GM19452 (cell line): ENCODE measurements at regions not wholly inside any gene's neighbourhood (a gene's known extent, or its start where the extent isn't known, plus 50 kb on each side); places are given as distances from the start of the nearest gene placed in this dataset.
"Not testable (repeated sequence)": the region's sequence is repeated elsewhere in the genome, so short reads cannot be mapped to it uniquely, and the experiment has no call there.

Experiments
- ATAC-seq: cut with Tn5 transposase; IDR thresholded peaks from one replicate; pipeline ENCODE4 v1.9.1; 2021; ENCODE audit not compliant: unreplicated experiment

DNA sequence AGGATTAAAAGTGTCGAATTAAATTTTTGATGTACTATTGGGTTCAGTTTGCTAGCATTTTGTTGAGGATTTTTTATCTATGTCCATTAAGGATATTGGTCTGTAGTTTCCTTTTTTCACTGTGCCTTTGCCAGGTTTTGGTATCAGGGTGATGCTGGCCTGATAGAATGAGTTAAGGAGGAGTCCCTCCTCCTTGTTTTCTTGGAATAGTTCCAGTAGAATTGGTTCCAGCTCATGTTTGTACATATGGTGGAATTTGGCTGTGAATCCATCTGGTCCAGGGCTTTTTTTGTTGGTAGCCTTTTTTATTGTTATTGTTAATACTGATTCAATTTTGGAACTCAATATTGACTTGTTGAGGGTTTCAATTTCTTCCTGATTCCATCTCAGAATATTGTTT is 141.8 kb downstream of the SIM1 start:
- no peak for ATAC-seq

DNA sequence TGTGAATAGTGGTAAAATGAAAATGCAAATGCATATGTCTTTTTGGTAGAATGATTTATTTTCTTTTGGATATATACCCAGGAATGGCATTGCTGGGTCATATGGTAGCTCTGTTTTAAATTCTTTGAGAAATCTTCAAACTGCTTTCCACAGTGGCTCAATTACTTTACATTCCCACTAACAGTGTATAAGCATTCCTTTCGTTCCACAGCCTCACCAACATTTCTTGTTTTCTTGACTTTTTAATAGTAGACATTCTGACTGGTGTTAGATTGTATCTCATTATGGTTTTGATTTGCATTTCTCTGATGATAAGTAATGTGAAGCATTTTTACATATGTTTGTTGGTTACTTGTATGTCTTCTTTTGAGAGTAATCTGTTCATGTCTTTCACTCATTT is 144.0 kb downstream of the SIM1 start:
- ATAC-seq = no peak

DNA sequence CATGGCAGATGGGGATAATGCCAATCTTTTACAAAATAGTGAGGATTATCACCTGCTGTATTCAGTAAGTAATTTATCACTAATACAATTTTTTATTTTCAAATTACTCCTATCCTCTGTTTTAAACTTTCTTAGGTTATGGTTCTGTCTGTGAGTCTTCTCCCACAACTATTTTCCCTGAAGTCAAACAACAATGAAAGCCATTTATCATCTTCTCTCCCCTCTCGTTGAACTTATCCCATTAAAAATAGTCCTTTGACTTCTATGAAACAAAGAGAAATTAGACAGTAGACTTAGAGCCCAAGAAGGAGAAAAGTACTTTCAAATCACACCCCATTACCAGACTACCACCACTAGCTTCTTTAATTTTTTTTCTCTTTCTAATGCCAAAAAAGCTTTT is 147.7 kb downstream of the SIM1 start:
- no peak for ATAC-seq

DNA sequence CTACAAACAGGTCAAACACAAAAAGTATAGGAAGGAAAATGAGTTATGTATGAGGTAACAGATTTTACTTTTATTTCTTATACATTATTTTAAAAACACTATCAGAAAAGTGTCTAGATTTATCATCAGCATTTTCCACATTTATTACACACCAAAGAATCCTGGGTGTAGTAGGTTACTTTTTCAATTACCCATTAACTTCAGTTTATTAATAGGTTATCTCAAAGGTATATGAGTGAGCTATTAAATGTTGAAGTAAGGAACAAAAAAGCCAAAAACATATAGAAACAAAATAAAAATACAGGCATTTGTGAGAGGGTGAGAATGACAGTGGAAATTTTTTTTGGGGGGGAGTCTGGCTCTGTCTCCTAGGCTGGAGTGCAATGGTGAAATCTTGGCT is 150.5 kb downstream of the SIM1 start:
- ATAC-seq = no peak

DNA sequence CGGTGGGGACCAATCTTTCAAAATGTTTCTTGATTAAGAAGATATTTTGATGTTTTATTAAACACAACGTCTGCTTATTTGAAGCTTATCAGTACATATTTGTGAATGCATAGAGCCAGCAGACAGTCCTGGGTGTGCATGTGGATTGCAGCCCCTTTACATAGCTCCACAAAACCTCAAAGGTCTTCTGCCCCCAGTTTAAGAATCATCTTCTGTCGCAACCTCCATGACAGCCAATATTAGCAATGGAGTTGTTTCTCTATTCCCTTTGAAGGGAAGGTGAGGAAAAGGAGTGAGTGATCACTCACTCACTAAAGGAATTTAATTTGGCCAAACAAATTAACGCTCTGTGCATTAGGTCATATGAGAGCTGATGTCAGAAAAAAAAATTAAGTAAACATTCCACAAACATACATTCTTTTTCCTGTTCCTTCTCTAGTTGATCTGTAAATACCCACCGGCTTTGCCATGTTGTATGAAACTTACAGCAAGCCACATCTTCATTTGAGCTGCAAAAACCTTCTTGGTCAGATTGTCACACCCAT is 152.9 kb downstream of the SIM1 start:
- ATAC-seq = no peak

DNA sequence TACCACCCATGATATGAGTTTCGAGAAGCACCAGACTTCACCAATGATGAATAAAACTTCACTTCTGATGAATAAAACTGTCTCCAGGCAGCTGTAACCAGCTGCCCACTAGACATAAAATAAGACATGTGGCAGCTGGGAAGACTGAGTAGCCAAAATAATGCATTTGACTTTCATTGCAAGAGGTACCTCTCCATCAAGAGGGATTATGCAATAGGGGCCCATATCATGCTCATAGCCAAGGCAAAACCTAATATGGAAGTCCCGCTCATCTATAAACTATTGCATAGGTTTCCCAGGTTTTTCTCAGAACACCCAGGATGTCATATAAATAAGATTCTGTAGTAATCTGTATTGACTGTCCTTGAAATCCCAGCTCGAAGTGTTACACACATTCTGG is 155.5 kb downstream of the SIM1 start:
- no peak for ATAC-seq

DNA sequence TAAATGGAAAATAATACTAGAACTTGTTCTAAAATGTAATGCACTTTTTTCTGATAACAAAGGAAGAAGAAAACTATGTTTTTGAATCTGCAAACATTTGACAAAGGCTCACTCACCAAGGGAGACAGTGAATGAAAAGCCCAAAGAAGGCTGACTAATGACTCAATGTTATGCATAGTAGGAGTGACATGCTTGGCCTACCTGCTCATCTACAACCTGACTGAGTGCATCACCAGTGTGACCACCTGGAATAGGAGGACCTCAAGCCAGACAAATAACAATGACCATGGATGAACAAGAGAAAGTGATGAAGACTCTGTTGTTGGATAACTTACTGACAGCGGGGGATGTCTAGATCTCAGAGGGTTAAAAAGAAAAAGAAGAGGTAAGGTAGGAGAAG is 157.2 kb downstream of the SIM1 start:
- no peak for ATAC-seq

DNA sequence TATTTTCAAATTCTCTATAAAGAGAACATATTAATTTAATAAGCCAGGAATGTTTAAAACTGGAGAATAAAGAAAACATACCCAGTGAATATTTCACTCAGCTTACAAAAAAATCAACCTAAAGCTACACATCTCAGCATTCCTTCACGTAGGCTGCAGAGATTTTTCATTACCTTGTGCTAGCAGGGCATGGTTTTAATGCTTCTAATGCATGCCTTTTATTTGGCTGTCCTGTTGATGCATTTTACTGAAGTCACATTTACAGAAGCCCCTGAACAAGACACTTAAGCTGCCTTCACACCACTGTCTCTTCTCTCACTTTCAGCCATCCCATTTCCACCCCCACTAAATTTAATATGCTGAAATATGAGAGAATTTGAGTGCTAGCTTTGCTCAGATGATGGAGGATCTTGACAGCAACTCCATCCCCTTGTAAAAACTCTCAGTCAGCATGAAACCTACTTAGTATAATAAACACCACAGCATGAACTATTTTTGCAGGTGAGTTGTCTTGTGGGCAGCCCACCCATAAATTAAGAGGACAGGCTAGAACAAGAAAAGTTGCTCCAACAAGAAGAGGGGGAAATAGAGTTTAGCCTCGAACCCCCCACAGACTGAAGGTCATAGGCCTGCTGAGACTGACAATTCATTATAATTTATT is 159.4 kb downstream of the SIM1 start:
- no peak for ATAC-seq

DNA sequence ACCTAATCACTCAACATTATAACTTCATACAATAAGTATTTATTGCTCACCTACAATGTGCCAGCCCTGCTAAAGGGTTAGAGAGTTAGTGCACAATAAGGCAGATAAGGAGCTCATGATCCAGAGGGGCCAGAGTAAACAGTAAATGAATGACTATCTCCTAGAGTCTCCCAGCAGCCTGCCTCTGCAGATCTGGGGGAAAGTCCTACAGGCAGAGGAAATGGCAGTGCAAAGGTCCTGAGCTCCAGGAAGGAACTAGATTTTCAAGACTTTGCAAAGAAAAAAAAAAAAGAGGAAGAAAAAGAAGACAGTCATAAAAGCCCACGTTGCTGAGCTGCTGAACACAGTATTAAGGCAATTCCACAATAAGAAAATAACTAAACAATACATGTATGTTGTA is 160.1 kb downstream of the SIM1 start:
- ATAC-seq = no peak

DNA sequence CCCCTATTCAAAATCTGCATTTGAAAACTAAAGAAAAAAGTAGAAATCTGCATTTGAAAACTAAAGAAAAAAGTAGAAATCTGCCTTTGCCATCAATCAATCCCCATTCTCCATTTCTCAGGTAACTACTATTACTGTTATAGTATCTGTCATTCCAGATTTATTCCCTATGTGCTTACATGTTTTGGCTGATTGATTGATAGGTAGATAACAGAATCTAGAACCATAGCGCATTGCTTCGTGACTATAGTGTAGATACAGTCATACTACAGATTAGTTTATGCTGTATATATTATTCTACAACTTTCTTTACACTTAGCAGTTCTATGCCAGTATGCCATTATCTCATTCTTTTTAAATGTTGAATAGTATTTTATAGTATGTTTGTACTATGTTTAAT is 163.0 kb downstream of the SIM1 start:
- no peak for ATAC-seq

DNA sequence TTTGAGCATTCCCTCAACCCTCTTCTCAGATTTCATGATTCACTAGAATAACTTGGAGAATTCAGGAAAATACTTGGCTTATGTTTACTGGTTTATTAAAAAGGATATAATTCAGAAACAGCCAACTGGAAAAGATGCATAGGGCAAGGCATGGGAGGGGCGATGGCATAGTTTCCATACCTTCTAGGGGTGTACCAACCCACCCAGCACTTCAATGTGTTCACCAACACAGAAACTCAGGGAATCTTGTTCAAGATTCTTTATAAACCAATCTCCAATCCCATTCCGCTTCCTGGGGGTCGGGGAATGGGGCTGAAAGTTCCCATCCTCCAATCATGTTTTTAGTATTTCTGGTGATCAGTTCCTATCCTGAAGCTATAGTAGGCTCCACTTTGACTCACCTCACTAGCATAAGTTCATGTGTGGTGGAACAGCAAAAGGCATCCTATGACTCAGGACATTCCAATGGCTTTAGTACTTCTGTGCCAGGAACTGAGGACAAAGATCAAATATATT is 164.4 kb downstream of the SIM1 start:
- ATAC-seq = no peak

DNA sequence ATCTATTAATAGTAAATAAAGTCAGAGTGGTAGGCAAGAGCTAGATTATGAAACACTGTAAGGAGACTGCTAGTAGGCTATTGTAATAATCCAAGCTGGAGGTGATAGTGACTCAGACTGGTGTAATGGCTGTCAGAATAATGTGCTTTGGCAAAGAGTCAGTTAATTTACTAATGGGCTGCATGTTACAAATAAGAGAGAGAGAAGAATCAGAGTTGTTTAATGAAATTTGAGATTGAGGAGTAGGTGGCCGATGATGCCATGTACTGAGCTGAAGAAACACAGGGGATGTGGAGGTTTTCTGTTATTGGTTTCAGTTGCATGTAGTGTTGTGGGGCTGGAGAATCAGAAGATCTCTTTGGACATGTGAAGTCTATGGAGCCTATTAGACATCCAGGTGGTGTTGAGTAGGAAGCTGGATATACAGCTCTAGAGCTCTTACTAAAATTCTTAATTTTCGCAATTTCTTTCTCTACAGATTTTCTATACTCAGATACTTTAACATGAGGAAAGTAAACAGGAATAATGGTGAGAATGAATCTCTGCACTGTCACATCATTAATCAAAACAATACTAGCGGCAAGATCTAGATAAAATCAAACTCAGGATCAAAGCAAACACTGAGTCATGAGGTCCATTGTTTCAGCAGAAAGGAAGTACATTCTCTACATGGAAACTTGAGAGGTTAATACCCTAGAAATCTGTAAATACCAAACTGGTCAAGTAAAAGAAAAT is 167.7 kb downstream of the SIM1 start:
- no peak for ATAC-seq

DNA sequence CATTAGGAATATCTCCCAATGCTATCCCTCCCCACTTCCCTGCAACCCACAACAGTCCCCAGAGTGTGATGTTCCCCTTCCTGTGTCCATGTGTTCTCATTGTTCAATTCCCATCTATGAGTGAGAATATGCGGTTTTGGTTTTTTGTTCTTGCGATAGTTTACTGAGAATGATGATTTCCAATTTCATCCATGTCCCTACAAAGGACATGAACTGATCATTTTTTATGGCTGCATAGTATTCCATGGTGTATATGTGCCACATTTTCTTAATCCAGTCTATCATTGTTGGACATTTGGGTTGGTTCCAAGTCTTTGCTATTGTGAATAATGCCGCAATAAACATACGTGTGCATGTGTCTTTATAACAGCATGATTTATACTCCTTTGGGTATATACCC is 169.5 kb downstream of the SIM1 start:
- not testable (repeated sequence) for ATAC-seq

DNA sequence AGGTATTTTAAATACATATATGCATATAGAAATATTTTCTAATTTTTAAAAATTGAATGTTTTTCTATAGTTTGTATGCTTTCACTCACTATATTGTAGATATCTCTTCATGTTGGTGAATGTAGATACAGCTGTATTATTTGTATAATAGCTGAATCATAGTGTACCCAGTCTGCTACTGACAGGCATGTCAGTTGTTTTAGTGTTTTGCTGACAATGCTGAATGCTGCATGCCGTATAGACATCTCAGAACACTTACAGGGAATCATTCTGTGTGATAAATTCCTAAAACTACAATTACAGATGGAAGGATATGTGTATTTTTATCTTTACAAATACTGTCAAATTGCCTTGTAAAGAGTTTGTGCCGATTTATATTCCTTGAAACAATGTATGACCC is 175.4 kb downstream of the SIM1 start:
- no peak for ATAC-seq

DNA sequence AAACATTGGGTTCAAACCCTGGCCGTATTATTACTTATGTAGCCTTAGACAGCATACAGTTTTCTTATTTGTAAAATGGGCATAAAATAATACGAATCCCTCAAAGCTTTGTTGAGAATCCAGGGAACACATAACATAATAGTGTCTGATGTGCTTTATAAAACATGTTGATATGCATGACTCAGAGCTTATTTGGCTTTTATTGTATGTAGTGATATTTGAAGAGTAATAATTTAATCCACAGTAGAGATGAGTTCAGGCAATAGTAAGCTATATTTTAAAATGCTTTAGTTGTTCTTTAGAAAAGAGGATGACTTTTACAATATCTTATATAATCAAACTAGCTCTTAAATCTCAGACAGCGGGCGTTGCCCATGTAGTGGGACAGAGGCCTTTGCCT is 176.4 kb downstream of the SIM1 start:
- no peak for ATAC-seq

DNA sequence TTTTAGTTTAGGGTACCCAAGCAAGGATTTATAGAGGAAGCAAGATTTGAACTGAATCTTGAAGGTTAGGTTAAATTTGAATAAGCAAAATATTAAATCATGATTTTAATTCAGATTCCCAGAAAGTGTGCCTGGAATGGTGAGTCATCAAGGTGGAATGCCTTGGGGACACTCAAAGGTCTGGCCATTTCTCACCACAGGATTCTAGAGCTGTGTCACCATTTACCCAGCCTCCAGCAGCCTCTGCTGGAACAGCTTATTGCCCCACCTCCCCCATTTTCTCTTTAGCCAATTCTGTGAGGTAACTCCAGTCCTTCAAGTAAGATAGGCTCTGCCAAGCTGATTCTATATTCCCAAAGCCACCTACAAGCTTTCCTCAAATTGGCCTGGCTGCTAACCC is 181.4 kb downstream of the SIM1 start:
- no peak for ATAC-seq

DNA sequence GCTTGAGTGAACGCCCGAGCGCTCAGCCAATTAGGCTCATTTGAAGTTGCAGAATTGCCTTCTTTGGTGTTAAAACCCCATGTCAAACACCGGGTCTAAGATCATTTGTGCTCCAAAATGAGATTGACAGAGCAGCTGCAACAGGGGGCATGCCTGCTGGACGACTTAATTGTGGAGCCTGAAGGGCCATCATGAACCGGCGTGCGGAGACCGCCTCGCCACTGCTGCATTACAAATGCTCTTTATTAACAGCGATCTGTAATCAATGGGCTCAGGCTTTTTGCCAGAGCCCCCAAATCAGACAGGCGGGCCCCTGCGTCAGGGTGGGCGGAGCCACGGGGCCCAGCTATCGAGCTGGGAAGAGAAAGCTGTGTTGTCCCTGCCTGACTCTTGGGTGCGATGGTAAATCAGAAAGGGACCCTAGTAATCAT is 183.2 kb downstream of the SIM1 start:
- no peak for ATAC-seq

DNA sequence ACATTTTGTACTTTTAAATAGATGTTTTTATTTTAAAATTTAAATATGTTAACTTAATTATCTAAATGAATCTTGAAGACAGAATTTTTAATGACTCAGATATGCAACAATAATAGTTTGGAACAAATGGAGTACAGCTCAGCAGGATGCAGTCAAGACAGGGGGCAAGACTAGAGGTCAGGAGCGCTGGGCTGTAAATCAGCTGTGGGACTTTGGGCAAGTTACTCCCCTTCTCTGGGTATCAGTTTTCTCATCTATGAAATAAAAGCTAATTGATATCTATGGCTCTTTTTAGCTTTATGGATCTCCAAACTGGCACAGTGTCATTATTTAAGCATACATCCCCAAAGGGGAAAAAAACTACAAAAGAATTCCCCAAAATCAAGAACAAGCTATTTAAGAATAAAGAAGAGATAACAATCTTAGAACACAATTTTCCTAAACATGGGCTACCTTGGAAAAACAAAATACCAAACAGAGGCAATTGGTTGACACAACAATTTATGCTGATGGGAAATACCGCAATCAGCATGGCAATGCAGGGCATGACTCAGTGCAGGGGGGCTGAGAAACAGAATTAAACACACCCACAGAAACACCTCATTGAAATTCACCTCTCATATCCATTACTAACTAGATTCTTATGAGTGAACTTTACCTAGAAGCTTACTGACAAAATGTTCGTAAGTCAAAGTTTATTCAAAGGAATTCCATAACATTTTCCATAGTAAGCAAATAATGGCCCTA is 188.2 kb downstream of the SIM1 start:
- no peak for ATAC-seq

DNA sequence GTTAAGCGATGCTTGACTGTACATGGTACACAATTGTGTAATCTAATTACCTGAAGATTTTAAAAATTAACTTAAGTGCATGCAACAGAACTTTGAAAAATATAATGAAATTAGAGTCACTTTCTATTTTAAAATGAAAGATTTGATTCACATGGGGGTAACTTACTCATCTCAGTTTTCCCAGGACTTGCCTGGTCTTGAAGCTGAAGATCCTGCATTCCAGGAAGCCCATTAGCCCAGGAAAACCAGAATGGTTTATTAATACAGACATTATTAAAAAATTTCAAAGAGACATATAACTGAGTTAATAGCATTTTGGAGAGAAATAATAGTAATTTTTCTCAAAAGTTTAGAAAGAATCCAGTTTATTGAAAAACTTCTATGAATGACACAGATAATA is 190.6 kb downstream of the SIM1 start:
- ATAC-seq = no peak

DNA sequence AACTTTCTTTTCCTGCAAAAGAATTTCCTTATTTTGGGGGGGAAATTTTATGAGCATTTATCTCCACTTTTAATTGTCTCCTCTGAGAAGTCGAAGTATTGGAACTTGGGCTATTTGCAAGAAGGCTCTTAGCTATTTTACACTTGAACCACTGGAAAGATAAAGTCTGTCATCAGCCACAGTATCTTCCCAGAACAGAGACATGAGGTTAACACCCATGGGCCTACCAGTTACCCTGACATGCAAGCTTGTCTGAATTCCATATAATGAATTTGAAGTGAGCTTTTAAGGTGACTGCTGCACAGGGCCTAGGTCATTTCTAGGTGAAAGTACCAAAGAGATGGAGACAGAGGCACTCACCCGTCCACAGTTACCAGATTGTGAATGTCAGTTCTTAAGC is 193.1 kb downstream of the SIM1 start:
- ATAC-seq = no peak

DNA sequence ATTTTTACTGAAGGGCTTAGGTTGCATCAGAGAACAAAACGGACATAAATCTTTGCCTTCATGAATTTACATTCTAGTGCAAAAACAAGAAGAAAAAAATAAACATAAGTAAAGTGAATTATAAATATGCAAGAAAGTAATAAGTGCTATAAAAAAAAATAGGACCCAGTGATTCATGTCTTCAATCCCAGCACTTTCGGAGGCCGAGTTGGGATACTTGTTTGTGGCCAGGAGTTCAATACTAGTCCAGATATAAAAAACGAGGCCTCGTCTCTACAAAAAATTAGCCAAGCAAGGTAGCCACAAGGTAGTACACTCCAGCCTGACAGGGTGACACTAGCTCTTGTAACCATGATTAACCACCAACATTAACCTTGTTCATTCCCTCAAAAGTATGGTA is 193.5 kb downstream of the SIM1 start:
- ATAC-seq = no peak

DNA sequence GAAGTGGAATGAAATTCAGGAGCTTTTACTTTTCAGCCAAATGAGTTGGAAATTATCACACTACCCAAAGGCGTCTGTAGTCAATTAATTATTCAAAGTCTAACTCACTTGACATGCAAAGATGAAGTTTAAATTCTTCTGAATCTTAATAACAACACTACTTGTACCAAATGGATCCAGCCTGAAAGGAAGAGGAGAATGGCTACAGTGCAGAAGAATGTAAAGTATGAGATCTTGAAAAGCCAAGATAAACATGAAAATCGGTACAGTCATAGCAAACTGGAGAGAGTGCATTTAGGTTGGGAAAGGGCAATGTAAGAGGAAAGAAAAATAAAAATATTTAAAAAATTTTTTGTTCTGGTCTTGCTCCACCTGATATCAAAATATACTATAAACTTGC is 195.5 kb downstream of the SIM1 start:
- no peak for ATAC-seq
